Natural killer cell treated with Interleukin-12 subunit alpha and Interleukin-12 subunit beta and Interleukin-15 and Interleukin-18, amount 100 ng/mL, for 72 hours (primary cell): ENCODE measurements at regions not wholly inside any gene's neighbourhood (a gene's known extent, or its start where the extent isn't known, plus 50 kb on each side); places are given as distances from the start of the nearest gene placed in this dataset.
"Not testable (repeated sequence)": the region's sequence is repeated elsewhere in the genome, so short reads cannot be mapped to it uniquely, and the experiment has no call there.

ENCODE experiments used
- ATAC-seq, 2 donors: fragments of 150-1000 bp; cut with Tn5 transposase in 1 of 2; sonication (Bioruptor Pico), chemical (Tn5 transposase) in 1 of 2; 2 replicates each; pipeline ENCODE4 v1.10.0; 2021
- DNase-seq: peaks from one replicate; pipeline ENCODE4 v3.0.0; 2022; ENCODE audit warnings: low spot score
- H3K27ac Mint-ChIP-seq, 2 donors: 1 replicate in 1 of 2; 2 replicates in 1 of 2; pipeline ENCODE4 v1.8.0; 2022; ENCODE audit warnings: mixed read lengths in 2 of 2, mild to moderate bottlenecking in 1 of 2, moderate library complexity in 1 of 2
- H3K27me3 Mint-ChIP-seq, 2 donors: 1 replicate in 1 of 2; 2 replicates in 1 of 2; pipeline ENCODE4 v1.8.0; 2022; ENCODE audit warnings: mixed read lengths in 2 of 2
- H3K36me3 Mint-ChIP-seq: one replicate; pipeline ENCODE4 v1.8.0; 2022; ENCODE audit warnings: mixed read lengths
- H3K4me1 Mint-ChIP-seq, 2 donors: 1 replicate in 1 of 2; 2 replicates in 1 of 2; pipeline ENCODE4 v1.8.0; 2022; ENCODE audit warnings: low read depth in 2 of 2, mixed read lengths in 2 of 2, mild to moderate bottlenecking in 1 of 2
- H3K4me3 Mint-ChIP-seq: one replicate; pipeline ENCODE4 v1.8.0; 2022; ENCODE audit warnings: mixed read lengths
- H3K9me3 Mint-ChIP-seq: 2 replicates; pipeline ENCODE4 v1.8.0; 2022; ENCODE audit warnings: mixed read lengths

- H3K9me3 Mint-ChIP-seq = peaks cover 22% of the 10 kb centered on the region
- no peaks in the 10 kb centered on the region for H3K36me3 Mint-ChIP-seq
- no peak overlapping the region for H3K27ac Mint-ChIP-seq
- H3K4me3 Mint-ChIP-seq = no peak overlapping the region
- no peaks in the 10 kb centered on the region for H3K27me3 Mint-ChIP-seq
- ATAC-seq = no peak
- H3K4me1 Mint-ChIP-seq = no peaks in the 10 kb centered on the region
- DNase-seq = no peak
Measured at GRCh38 chr4:85018983-85019382, 52.5 kb upstream of the WDFY3 start.

- Mint-ChIP-seq H3K36me3 (no peaks in the 10 kb centered on the region), H3K9me3 (peaks cover 22% of the 10 kb centered on the region), H3K27ac (no peak overlapping the region), H3K4me3 (no peak overlapping the region), H3K27me3 (no peaks in the 10 kb centered on the region), H3K4me1 (no peaks in the 10 kb centered on the region)
- no peak for ATAC-seq
- no peak for DNase-seq
Measured at GRCh38 chr4:85019411-85019810, 52.9 kb upstream of the WDFY3 start.

GRCh38 chr4:85024671-85025070 is 58.2 kb upstream of the WDFY3 start:
- ATAC-seq (no peak), DNase-seq (no peak)
- Mint-ChIP-seq H3K4me1 (no peaks in the 10 kb centered on the region), H3K36me3 (no peaks in the 10 kb centered on the region), H3K4me3 (no peak overlapping the region), H3K27ac (no peak overlapping the region), H3K9me3 (peaks cover 18% of the 10 kb centered on the region), H3K27me3 (no peaks in the 10 kb centered on the region)

GRCh38 chr4:85028910-85029309 is 62.4 kb upstream of the WDFY3 start:
- ATAC-seq = no peak
- Mint-ChIP-seq H3K27me3 (no peaks in the 10 kb centered on the region), H3K36me3 (no peaks in the 10 kb centered on the region), H3K4me3 (no peak overlapping the region), H3K4me1 (no peaks in the 10 kb centered on the region), H3K27ac (no peak overlapping the region), H3K9me3 (peaks cover 18% of the 10 kb centered on the region)
- DNase-seq = no peak

GRCh38 chr4:85029453-85029852 is 63.0 kb upstream of the WDFY3 start:
- DNase-seq (no peak), ATAC-seq (no peak)
- Mint-ChIP-seq H3K27ac (no peak overlapping the region), H3K9me3 (peaks cover 18% of the 10 kb centered on the region), H3K36me3 (no peaks in the 10 kb centered on the region), H3K27me3 (no peaks in the 10 kb centered on the region), H3K4me1 (no peaks in the 10 kb centered on the region), H3K4me3 (no peak overlapping the region)

- no peak overlapping the region for H3K27ac Mint-ChIP-seq
Measured at GRCh38 chr4:85030156-85030555, 63.7 kb upstream of the WDFY3 start.

GRCh38 chr4:85033838-85034237 is 67.3 kb upstream of the WDFY3 start:
- not testable (repeated sequence) for H3K27me3 Mint-ChIP-seq, H3K4me3 Mint-ChIP-seq, H3K36me3 Mint-ChIP-seq, H3K4me1 Mint-ChIP-seq, DNase-seq, H3K27ac Mint-ChIP-seq, ATAC-seq
- peaks cover 11% of the 10 kb centered on the region for H3K9me3 Mint-ChIP-seq

More at GRCh38 chr4:85030156-85030555, 63.7 kb upstream of the WDFY3 start:
- no peak for DNase-seq
- Mint-ChIP-seq H3K4me1 (no peaks in the 10 kb centered on the region), H3K36me3 (no peaks in the 10 kb centered on the region), H3K9me3 (peaks cover 18% of the 10 kb centered on the region), H3K27me3 (no peaks in the 10 kb centered on the region), H3K4me3 (no peak overlapping the region)
- ATAC-seq = no peak

- H3K27me3 Mint-ChIP-seq = no peaks in the 10 kb centered on the region
- no peaks in the 10 kb centered on the region for H3K4me1 Mint-ChIP-seq
- H3K4me3 Mint-ChIP-seq = no peak overlapping the region
- DNase-seq (no peak), ATAC-seq (no peak)
- no peaks in the 10 kb centered on the region for H3K36me3 Mint-ChIP-seq
- no peak overlapping the region for H3K27ac Mint-ChIP-seq
- H3K9me3 Mint-ChIP-seq = peaks cover 9% of the 10 kb centered on the region
Measured at GRCh38 chr4:85039526-85039925, 73.0 kb upstream of the WDFY3 start.

- not testable (repeated sequence) for ATAC-seq, H3K4me1 Mint-ChIP-seq, H3K4me3 Mint-ChIP-seq, H3K27ac Mint-ChIP-seq, DNase-seq, H3K36me3 Mint-ChIP-seq, H3K27me3 Mint-ChIP-seq
- H3K9me3 Mint-ChIP-seq = peaks cover 19% of the 10 kb centered on the region
Measured at GRCh38 chr4:85043812-85044496, 77.5 kb upstream of the WDFY3 start.

GRCh38 chr4:85050736-85051135 is 84.2 kb upstream of the WDFY3 start:
- DNase-seq (no peak), ATAC-seq (no peak)
- Mint-ChIP-seq H3K4me1 (no peaks in the 10 kb centered on the region), H3K9me3 (peaks cover 19% of the 10 kb centered on the region), H3K27me3 (no peaks in the 10 kb centered on the region), H3K36me3 (no peaks in the 10 kb centered on the region), H3K27ac (no peak overlapping the region), H3K4me3 (no peak overlapping the region)

- Mint-ChIP-seq H3K4me3 (no peak overlapping the region), H3K36me3 (no peaks in the 10 kb centered on the region), H3K4me1 (no peaks in the 10 kb centered on the region), H3K27me3 (no peaks in the 10 kb centered on the region), H3K9me3 (peaks cover 17% of the 10 kb centered on the region), H3K27ac (no peak overlapping the region)
- DNase-seq = no peak
- no peak for ATAC-seq
Measured at GRCh38 chr4:85051526-85051925, 85.0 kb upstream of the WDFY3 start.

- not testable (repeated sequence) for ATAC-seq, DNase-seq, H3K4me3 Mint-ChIP-seq, H3K27ac Mint-ChIP-seq, H3K36me3 Mint-ChIP-seq, H3K4me1 Mint-ChIP-seq, H3K27me3 Mint-ChIP-seq
- H3K9me3 Mint-ChIP-seq = peaks cover 13% of the 10 kb centered on the region
Measured at GRCh38 chr4:85054925-85055324, 88.4 kb upstream of the WDFY3 start.

GRCh38 chr4:85058551-85058950 is 92.1 kb upstream of the WDFY3 start:
- Mint-ChIP-seq H3K4me3 (no peak overlapping the region), H3K27ac (no peak overlapping the region), H3K4me1 (no peaks in the 10 kb centered on the region), H3K27me3 (no peaks in the 10 kb centered on the region), H3K36me3 (no peaks in the 10 kb centered on the region), H3K9me3 (peaks cover 9% of the 10 kb centered on the region)
- no peak for DNase-seq
- ATAC-seq = no peak

- no peak overlapping the region for H3K4me3 Mint-ChIP-seq
- no peak overlapping the region for H3K27ac Mint-ChIP-seq
- ATAC-seq = no peak
- H3K27me3 Mint-ChIP-seq = no peaks in the 10 kb centered on the region
- H3K9me3 Mint-ChIP-seq = peaks cover 10% of the 10 kb centered on the region
- H3K4me1 Mint-ChIP-seq = no peaks in the 10 kb centered on the region
- DNase-seq = no peak
- H3K36me3 Mint-ChIP-seq = no peaks in the 10 kb centered on the region
Measured at GRCh38 chr4:85061974-85062373, 95.5 kb upstream of the WDFY3 start.

GRCh38 chr4:85062466-85062865 is 96.0 kb upstream of the WDFY3 start:
- Mint-ChIP-seq H3K4me1 (no peaks in the 10 kb centered on the region), H3K9me3 (peaks cover 10% of the 10 kb centered on the region), H3K36me3 (no peaks in the 10 kb centered on the region), H3K27ac (no peak overlapping the region), H3K27me3 (no peaks in the 10 kb centered on the region), H3K4me3 (no peak overlapping the region)
- DNase-seq = no peak
- no peak for ATAC-seq
